ENCODE measurements at regions not wholly inside any gene's neighbourhood (a gene's known extent, or its start where the extent isn't known, plus 50 kb on each side); places are given as distances from the start of the nearest gene placed in this dataset.

GRCh38 chr14:66139432-66139831 is 346.7 kb upstream of the CCDC196 start:
- H3K27me3 Mint-ChIP-seq: peaks cover 3% of the 10 kb centered on the region
- H3K4me3 Mint-ChIP-seq: no peak overlapping the region
- no peaks in the 10 kb centered on the region for H3K4me1 Mint-ChIP-seq (ENCODE audit: low read depth)
- no peaks in the 10 kb centered on the region for H3K36me3 Mint-ChIP-seq (ENCODE audit: low read depth)
- no peaks in the 10 kb centered on the region for H3K9me3 Mint-ChIP-seq
- no peak overlapping the region for H3K27ac Mint-ChIP-seq

GRCh38 chr14:66140213-66140918 is 345.8 kb upstream of the CCDC196 start:
- H3K4me1 Mint-ChIP-seq (ENCODE audit: low read depth): no peaks in the 10 kb centered on the region
- no peaks in the 10 kb centered on the region for H3K36me3 Mint-ChIP-seq (ENCODE audit: low read depth)
- peaks cover 10% of the 10 kb centered on the region for H3K27me3 Mint-ChIP-seq
- no peaks in the 10 kb centered on the region for H3K9me3 Mint-ChIP-seq
- no peak overlapping the region for H3K4me3 Mint-ChIP-seq
- H3K27ac Mint-ChIP-seq: no peak overlapping the region

GRCh38 chr14:66140963-66141362 is 345.2 kb upstream of the CCDC196 start:
- Mint-ChIP-seq H3K36me3 (ENCODE audit: low read depth) (no peaks in the 10 kb centered on the region), H3K9me3 (no peaks in the 10 kb centered on the region), H3K4me3 (no peak overlapping the region), H3K4me1 (ENCODE audit: low read depth) (no peaks in the 10 kb centered on the region), H3K27me3 (peaks cover 10% of the 10 kb centered on the region), H3K27ac (no peak overlapping the region)

- Mint-ChIP-seq H3K9me3 (no peaks in the 10 kb centered on the region), H3K27me3 (peaks cover 17% of the 10 kb centered on the region), H3K27ac (no peak overlapping the region), H3K4me1 (ENCODE audit: low read depth) (no peaks in the 10 kb centered on the region), H3K36me3 (ENCODE audit: low read depth) (no peaks in the 10 kb centered on the region), H3K4me3 (no peak overlapping the region)
These were observed 344.4 kb upstream of the CCDC196 start for GRCh38 chr14:66141733-66142132.

GRCh38 chr14:66143387-66144112 is 342.6 kb upstream of the CCDC196 start:
- H3K4me3 Mint-ChIP-seq: no peak overlapping the region
- H3K27me3 Mint-ChIP-seq: peaks cover 22% of the 10 kb centered on the region
- no peaks in the 10 kb centered on the region for H3K9me3 Mint-ChIP-seq
- no peak overlapping the region for H3K27ac Mint-ChIP-seq
- no peaks in the 10 kb centered on the region for H3K36me3 Mint-ChIP-seq (ENCODE audit: low read depth)
- H3K4me1 Mint-ChIP-seq (ENCODE audit: low read depth): no peaks in the 10 kb centered on the region

GRCh38 chr14:66152302-66152701 is 333.9 kb upstream of the CCDC196 start:
- Mint-ChIP-seq H3K4me3 (no peak overlapping the region), H3K27ac (no peak overlapping the region), H3K9me3 (no peaks in the 10 kb centered on the region), H3K27me3 (no peaks in the 10 kb centered on the region), H3K4me1 (ENCODE audit: low read depth) (no peaks in the 10 kb centered on the region), H3K36me3 (ENCODE audit: low read depth) (no peaks in the 10 kb centered on the region)

GRCh38 chr14:66152747-66153146 is 333.4 kb upstream of the CCDC196 start:
- Mint-ChIP-seq H3K27me3 (no peaks in the 10 kb centered on the region), H3K27ac (no peak overlapping the region), H3K4me1 (ENCODE audit: low read depth) (no peaks in the 10 kb centered on the region), H3K4me3 (no peak overlapping the region), H3K9me3 (no peaks in the 10 kb centered on the region), H3K36me3 (ENCODE audit: low read depth) (no peaks in the 10 kb centered on the region)

- Mint-ChIP-seq H3K9me3 (peaks cover 6% of the 10 kb centered on the region), H3K4me3 (no peak overlapping the region), H3K27me3 (peaks cover 13% of the 10 kb centered on the region), H3K36me3 (ENCODE audit: low read depth) (no peaks in the 10 kb centered on the region), H3K27ac (no peak overlapping the region), H3K4me1 (ENCODE audit: low read depth) (no peaks in the 10 kb centered on the region)
These were observed 323.1 kb upstream of the CCDC196 start for GRCh38 chr14:66163023-66163422.

- Mint-ChIP-seq H3K4me3 (no peak overlapping the region), H3K4me1 (ENCODE audit: low read depth) (no peaks in the 10 kb centered on the region), H3K27ac (no peak overlapping the region), H3K9me3 (peaks cover 6% of the 10 kb centered on the region), H3K27me3 (peaks cover 18% of the 10 kb centered on the region), H3K36me3 (ENCODE audit: low read depth) (no peaks in the 10 kb centered on the region)
These were observed 320.8 kb upstream of the CCDC196 start for GRCh38 chr14:66165337-66165736.

- Mint-ChIP-seq H3K9me3 (no peaks in the 10 kb centered on the region), H3K27me3 (peaks cover 26% of the 10 kb centered on the region), H3K4me1 (ENCODE audit: low read depth) (no peaks in the 10 kb centered on the region), H3K27ac (no peak overlapping the region), H3K36me3 (ENCODE audit: low read depth) (no peaks in the 10 kb centered on the region), H3K4me3 (no peak overlapping the region)
These were observed 311.7 kb upstream of the CCDC196 start for GRCh38 chr14:66174453-66174891.

- Mint-ChIP-seq H3K27ac (no peak overlapping the region), H3K36me3 (ENCODE audit: low read depth) (no peaks in the 10 kb centered on the region), H3K9me3 (no peaks in the 10 kb centered on the region), H3K27me3 (peaks cover 4% of the 10 kb centered on the region), H3K4me3 (no peak overlapping the region), H3K4me1 (ENCODE audit: low read depth) (no peaks in the 10 kb centered on the region)
These were observed 308.2 kb upstream of the CCDC196 start for GRCh38 chr14:66177935-66178334.

- H3K36me3 Mint-ChIP-seq (ENCODE audit: low read depth): no peaks in the 10 kb centered on the region
- no peaks in the 10 kb centered on the region for H3K4me1 Mint-ChIP-seq (ENCODE audit: low read depth)
- H3K4me3 Mint-ChIP-seq: no peak overlapping the region
- no peak overlapping the region for H3K27ac Mint-ChIP-seq
- H3K9me3 Mint-ChIP-seq: peaks cover 16% of the 10 kb centered on the region
- H3K27me3 Mint-ChIP-seq: peaks cover 9% of the 10 kb centered on the region
These were observed 289.5 kb upstream of the CCDC196 start for GRCh38 chr14:66196670-66197069.

GRCh38 chr14:66197276-66197675 is 288.9 kb upstream of the CCDC196 start:
- no peak overlapping the region for H3K4me3 Mint-ChIP-seq
- H3K9me3 Mint-ChIP-seq: peaks cover 18% of the 10 kb centered on the region
- no peaks in the 10 kb centered on the region for H3K36me3 Mint-ChIP-seq (ENCODE audit: low read depth)
- no peaks in the 10 kb centered on the region for H3K4me1 Mint-ChIP-seq (ENCODE audit: low read depth)
- H3K27ac Mint-ChIP-seq: no peak overlapping the region
- H3K27me3 Mint-ChIP-seq: peaks cover 9% of the 10 kb centered on the region

GRCh38 chr14:66206554-66206953 is 279.6 kb upstream of the CCDC196 start:
- Mint-ChIP-seq H3K36me3 (ENCODE audit: low read depth) (no peaks in the 10 kb centered on the region), H3K27ac (no peak overlapping the region), H3K9me3 (peaks cover 20% of the 10 kb centered on the region), H3K4me3 (no peak overlapping the region), H3K27me3 (no peaks in the 10 kb centered on the region), H3K4me1 (ENCODE audit: low read depth) (no peaks in the 10 kb centered on the region)

GRCh38 chr14:66216763-66217162 is 269.4 kb upstream of the CCDC196 start:
- peaks cover 4% of the 10 kb centered on the region for H3K36me3 Mint-ChIP-seq (ENCODE audit: low read depth)
- no peak overlapping the region for H3K27ac Mint-ChIP-seq
- no peak overlapping the region for H3K4me3 Mint-ChIP-seq
- no peaks in the 10 kb centered on the region for H3K4me1 Mint-ChIP-seq (ENCODE audit: low read depth)
- peaks cover 3% of the 10 kb centered on the region for H3K27me3 Mint-ChIP-seq
- H3K9me3 Mint-ChIP-seq: peaks cover 16% of the 10 kb centered on the region
